SJCRH30 (cell line): ENCODE measurements at regions not wholly inside any gene's neighbourhood (a gene's known extent, or its start where the extent isn't known, plus 50 kb on each side); places are given as distances from the start of the nearest gene placed in this dataset.

Source experiments
- DNase-seq, 2 experiments: peaks; one replicate each; pipeline ENCODE4 v3.0.0-alpha.2; 2015 to 2020
- H3K27ac ChIP-seq: fragments of 250-450 bp; sonication (Bioruptor Pico); 2 replicates; pipeline ENCODE4 v1.5.1; 2020; ENCODE audit warnings: mild to moderate bottlenecking, moderate library complexity
- H3K27me3 ChIP-seq: fragments of 250-450 bp; sonication (Bioruptor Pico); 2 replicates; pipeline ENCODE4 v1.5.1; 2020; ENCODE audit warnings: mild to moderate bottlenecking, moderate library complexity
- H3K36me3 ChIP-seq: fragments of 250-450 bp; sonication (Bioruptor Pico); 2 replicates; pipeline ENCODE4 v1.5.1; 2020; ENCODE audit warnings: mild to moderate bottlenecking, moderate library complexity
- H3K4me1 ChIP-seq: fragments of 250-450 bp; sonication (Bioruptor Pico); 2 replicates; pipeline ENCODE4 v1.5.1; 2020; ENCODE audit warnings: mild to moderate bottlenecking, moderate library complexity
- H3K4me3 ChIP-seq: fragments of 250-450 bp; sonication (Bioruptor Pico); 2 replicates; pipeline ENCODE4 v1.5.1; 2020; ENCODE audit warnings: mild to moderate bottlenecking, moderate library complexity
- H3K9me3 ChIP-seq: fragments of 250-450 bp; sonication (Bioruptor Pico); replicated peaks from 2 replicates; pipeline ENCODE4 v1.5.1; 2020; ENCODE audit warnings: mild to moderate bottlenecking, moderate library complexity

DNA sequence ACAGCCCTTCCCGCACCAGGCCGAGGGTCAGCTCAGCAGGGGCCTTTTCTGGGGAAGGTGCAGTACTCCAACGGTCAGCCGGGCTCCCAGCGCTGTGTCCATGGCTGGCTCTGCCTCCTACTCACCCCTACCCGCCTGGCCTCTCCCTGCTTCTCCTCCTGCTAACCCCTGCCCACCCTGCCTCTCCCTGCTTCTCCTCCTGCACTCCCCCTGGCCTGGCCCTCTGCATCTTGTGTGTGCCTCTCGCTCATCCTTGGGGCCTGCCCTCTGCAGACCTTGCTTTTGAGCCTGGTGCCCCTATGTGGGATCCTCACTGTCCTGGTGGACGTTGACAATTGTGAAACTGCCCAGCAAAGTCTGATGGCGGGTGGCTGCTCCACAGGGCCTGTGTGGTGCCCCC, 274.6 kb upstream of the IRX2 start:
- Histone ChIP-seq H3K36me3 (no peaks in the 10 kb centered on the region), H3K4me1 (no peaks in the 10 kb centered on the region), H3K27me3 (no peaks in the 10 kb centered on the region), H3K4me3 (no peak overlapping the region), H3K9me3 (no peaks in the 10 kb centered on the region), H3K27ac (no peak overlapping the region)
- DNase-seq, result no peak

DNA sequence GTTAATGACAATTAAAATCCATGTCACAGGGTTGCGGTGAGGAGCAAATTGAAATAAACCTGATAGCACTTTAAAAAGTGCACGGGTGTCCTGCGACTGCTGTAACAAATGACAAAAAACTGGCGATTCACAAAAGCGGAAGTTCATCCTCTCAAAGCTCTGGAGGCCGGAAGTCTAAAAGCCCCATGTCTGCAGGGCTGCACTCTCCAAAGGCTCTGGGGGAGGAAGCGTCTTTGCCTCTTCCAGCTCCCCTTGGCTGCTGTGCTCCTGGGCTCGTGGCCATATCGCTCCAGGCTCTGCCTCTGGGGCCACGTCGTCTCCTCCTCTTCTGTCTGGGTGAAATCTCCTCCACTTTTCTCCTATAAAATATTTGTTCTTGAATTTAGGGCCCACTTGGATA, 273.9 kb upstream of the IRX2 start:
- no peaks in the 10 kb centered on the region for H3K27me3 ChIP-seq
- no peak overlapping the region for H3K4me3 ChIP-seq
- no peaks in the 10 kb centered on the region for H3K9me3 ChIP-seq
- no peak overlapping the region for H3K27ac ChIP-seq
- no peaks in the 10 kb centered on the region for H3K4me1 ChIP-seq
- no peaks in the 10 kb centered on the region for H3K36me3 ChIP-seq
- no peak for DNase-seq

DNA sequence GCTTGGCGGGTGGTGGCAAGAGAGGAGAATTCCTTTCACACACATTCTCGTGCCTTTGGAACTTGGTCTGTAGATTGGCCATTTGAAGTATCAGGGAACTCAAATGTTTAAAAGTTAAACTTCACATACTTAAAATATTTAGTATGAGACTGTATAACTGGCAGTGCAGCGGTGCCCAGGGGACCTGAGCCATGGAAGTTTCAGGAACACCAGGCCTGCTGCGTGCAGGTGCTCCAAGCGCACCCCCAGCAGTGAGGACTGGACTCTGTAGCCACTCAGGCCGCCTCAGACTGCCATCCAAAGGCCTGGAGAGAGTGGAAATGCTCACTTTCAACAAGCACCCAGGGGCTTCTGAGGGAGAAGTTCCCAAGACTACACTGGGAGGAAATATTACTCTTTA, 273.5 kb upstream of the IRX2 start:
- Histone ChIP-seq H3K27ac (no peak overlapping the region), H3K4me3 (no peak overlapping the region), H3K27me3 (no peaks in the 10 kb centered on the region), H3K4me1 (no peaks in the 10 kb centered on the region), H3K9me3 (no peaks in the 10 kb centered on the region), H3K36me3 (no peaks in the 10 kb centered on the region)
- DNase-seq, result no peak

DNA sequence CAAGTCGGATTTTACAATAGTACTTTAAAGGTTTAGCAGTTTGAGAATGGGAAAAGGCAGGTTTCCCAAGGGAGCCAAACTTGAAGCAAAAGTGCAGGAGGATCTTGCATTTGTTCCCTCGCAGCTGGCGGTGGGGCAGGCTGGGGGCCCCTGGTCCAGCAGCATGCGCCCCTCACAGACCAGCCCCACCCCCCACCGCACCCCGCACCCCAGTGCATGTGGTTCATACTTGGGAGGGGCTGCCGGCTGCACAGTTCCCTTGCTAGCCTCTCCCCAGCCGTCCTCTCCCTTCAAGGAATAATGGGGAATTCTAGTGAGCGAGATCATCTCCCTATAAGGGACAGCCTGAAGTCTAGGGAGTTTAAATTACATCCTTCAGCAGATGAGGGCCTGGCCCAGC, 273.1 kb upstream of the IRX2 start:
- Histone ChIP-seq H3K27ac (no peak overlapping the region), H3K9me3 (no peaks in the 10 kb centered on the region), H3K36me3 (no peaks in the 10 kb centered on the region), H3K27me3 (no peaks in the 10 kb centered on the region), H3K4me3 (no peak overlapping the region), H3K4me1 (no peaks in the 10 kb centered on the region)
- no peak for DNase-seq

DNA sequence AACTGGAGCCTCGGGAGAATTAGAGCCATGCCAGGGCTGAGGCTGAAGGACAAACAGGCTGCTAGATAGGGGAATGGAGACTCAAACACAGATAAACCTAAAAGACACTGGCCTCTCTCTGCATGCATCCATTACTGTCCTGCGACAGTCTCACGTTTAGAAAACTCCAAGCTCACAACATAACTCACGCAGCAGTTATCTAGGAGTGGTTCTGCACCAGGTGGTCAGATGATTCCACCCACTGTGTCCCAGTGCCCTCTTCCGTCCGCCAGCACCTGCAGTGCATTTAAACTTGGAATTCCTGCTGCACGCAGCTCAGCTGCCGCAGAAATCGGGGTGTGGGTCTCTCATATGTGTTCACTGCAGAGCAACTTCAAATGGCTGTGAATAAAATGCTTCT, 272.6 kb upstream of the IRX2 start:
- Histone ChIP-seq H3K27me3 (no peaks in the 10 kb centered on the region), H3K9me3 (no peaks in the 10 kb centered on the region), H3K36me3 (no peaks in the 10 kb centered on the region), H3K27ac (no peak overlapping the region), H3K4me1 (no peaks in the 10 kb centered on the region), H3K4me3 (no peak overlapping the region)
- DNase-seq, result no peak

DNA sequence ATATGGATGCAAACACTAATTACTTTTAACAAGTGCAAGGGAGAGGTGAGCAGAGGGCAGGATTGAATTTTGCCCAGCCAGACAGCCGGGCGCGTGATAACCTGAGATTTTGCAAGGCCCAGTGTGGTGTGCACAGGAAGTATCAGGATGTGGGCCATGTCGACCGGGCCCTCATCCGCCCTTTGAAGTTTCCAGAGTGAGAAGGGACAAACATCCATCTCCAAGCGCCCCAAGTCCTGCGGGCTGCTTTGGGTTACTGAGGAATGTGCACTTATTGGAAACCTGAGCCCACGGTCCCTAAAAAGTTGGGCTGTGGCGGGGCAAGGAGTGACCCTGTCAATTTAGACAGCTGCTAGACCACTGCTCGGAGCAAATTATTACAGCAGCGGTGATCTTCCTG, 272.2 kb upstream of the IRX2 start:
- H3K27ac ChIP-seq, result no peak overlapping the region
- no peak for DNase-seq
- no peaks in the 10 kb centered on the region for H3K27me3 ChIP-seq
- no peak overlapping the region for H3K4me3 ChIP-seq
- no peaks in the 10 kb centered on the region for H3K9me3 ChIP-seq
- no peaks in the 10 kb centered on the region for H3K36me3 ChIP-seq
- no peaks in the 10 kb centered on the region for H3K4me1 ChIP-seq

DNA sequence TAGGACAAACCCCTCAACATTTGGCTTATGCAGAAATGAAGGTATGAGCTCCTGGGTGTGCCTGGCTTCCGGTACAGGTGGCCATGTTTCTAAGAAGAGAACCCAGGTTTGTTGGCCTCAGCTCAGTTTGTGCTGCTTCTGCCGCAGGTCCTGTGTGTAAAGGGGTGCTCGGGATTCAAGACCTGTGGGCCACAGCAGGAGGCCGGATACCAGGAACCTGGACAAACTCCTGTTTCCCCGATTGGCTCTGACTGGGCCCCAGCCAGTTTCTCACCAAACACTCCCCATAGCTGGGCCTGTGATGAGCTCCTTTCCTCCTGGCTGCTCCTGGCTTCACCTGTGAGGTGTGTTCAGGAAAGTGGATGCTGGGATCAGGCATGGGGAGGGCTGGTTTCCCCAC, 271.2 kb upstream of the IRX2 start:
- H3K9me3 ChIP-seq, result no peaks in the 10 kb centered on the region
- no peak overlapping the region for H3K27ac ChIP-seq
- H3K27me3 ChIP-seq, result no peaks in the 10 kb centered on the region
- H3K4me1 ChIP-seq, result no peaks in the 10 kb centered on the region
- no peak overlapping the region for H3K4me3 ChIP-seq
- no peak for DNase-seq
- H3K36me3 ChIP-seq, result no peaks in the 10 kb centered on the region

DNA sequence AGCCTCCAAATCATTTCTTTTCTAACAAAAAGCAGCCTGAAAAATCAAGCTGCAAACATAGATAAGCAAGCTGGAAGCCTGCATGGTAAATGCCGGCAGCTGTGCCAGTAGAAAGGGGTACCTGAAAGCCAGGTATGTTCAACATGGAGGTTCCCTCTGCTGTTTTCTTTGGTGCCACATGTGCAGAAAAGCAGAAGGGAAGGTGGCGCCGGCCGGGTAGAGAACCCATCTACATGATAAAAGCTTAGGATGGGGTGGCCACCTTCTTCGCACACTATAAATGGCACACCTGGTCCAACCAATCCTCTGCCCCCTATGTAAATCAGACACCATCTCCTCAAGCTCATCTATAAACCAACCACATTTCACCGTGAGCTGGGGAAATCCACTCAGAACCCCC, 268.9 kb upstream of the IRX2 start:
- Histone ChIP-seq H3K4me3 (no peak overlapping the region), H3K27ac (no peak overlapping the region), H3K36me3 (no peaks in the 10 kb centered on the region), H3K9me3 (no peaks in the 10 kb centered on the region), H3K27me3 (no peaks in the 10 kb centered on the region), H3K4me1 (no peaks in the 10 kb centered on the region)
- DNase-seq, result no peak

DNA sequence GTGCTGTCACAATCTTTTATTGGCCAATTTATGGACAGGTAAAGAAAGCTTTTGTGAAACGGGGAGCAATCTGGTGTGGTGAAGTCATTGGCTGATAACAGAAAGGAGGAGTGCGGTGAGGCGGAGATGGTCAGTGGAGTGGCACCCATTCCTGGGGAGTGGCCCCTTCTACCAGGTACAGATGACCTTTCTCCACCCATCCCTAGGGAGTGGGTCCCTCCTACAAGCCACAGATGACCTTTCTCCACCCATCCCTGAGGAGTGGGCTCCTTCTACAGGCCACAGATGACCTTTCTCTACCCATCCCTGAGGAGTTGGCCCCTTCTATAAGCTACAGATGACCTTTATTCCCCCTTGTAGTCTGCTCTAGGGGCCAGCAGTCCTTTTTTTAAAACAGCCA, 267.6 kb upstream of the IRX2 start:
- H3K27ac ChIP-seq, result no peak overlapping the region
- no peaks in the 10 kb centered on the region for H3K9me3 ChIP-seq
- no peaks in the 10 kb centered on the region for H3K36me3 ChIP-seq
- no peaks in the 10 kb centered on the region for H3K4me1 ChIP-seq
- no peaks in the 10 kb centered on the region for H3K27me3 ChIP-seq
- H3K4me3 ChIP-seq, result no peak overlapping the region
- no peak for DNase-seq

DNA sequence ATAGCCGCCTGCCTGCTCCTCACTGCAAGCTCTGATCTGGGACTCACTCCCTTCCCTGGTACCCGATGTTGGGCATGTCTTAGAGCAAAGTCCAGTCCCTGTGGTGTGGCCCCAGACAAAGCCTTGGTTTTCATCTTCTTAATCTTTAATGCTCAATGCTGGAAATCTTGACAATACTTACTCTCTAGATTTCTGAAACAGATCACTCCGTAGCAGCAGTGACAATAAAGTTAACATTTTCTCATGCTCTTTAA, 260.2 kb upstream of the IRX2 start:
- no peaks in the 10 kb centered on the region for H3K4me1 ChIP-seq
- no peak overlapping the region for H3K4me3 ChIP-seq
- no peaks in the 10 kb centered on the region for H3K27me3 ChIP-seq
- no peaks in the 10 kb centered on the region for H3K9me3 ChIP-seq
- no peaks in the 10 kb centered on the region for H3K36me3 ChIP-seq
- DNase-seq, result no peak
- H3K27ac ChIP-seq, result no peak overlapping the region

DNA sequence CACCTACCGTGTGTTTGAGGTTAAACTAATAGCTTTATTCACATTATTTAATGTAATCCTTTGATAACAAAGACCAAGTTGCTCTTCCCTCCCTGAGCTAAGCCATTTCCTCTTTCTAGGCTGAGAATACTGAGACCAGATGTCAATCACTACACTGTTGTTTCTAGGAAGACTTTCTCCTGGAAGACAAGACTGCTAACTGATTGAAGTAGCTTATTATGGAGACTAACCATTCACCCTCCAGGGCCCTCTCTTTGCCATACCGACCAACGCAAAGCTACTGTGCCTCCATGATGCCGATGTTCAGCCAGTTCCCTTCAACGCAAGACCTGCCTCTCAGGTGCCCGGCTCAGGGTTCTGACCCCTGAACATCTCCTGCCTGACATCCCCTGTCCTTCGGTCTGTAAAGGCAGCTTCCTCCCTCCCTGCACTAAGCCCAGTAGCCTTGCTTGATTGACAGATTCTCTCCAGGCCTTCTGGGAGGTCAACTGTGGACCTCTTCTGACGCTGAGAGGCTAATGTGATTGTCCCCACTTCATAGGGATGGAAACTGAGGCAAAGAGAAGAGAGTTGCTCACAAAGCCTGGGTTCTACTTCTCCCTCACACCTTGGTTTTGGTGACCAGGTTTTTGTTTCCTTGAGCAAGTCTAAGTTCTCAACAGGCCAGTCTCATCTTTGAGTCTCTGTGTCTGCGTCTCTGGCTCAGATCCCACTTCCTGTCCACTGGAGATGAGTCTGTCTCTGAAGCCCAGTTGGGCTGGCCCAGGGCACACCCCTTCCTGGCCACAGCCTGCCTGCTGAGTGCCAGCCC, 259.7 kb upstream of the IRX2 start:
- Histone ChIP-seq H3K9me3 (no peaks in the 10 kb centered on the region), H3K36me3 (no peaks in the 10 kb centered on the region), H3K27me3 (no peaks in the 10 kb centered on the region), H3K27ac (no peak overlapping the region), H3K4me1 (no peaks in the 10 kb centered on the region), H3K4me3 (no peak overlapping the region)
- no peak for DNase-seq

DNA sequence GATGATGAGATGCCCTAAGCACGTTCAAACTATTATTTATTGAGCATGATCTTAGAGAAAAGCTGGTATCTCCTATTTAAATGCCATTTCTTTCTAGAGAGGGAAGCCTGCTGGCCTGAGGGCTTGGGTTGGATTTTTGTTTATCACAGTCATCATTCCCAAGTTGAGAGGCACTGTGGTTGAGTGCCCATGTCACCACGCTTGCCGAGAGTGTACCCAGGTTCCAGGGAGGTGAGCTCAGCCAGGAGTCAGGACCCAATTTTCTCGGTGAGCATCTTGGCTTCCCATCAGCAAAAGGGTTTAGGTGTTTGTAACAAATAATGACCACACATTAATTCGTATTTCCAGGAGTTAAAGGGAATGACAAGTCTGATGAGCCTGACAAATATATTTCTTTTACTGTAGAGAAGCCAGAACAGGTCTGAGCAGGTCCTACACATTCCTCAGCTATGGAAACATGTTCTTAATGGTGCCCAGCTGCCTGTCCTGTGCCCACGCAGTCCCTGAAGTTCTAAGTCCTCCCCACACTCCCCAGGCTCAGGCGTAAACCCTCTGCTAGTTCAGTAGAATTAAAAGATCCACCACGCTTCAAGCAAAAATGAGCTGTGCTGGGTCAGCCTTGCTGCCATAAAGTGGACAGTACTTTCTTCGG, 258.9 kb upstream of the IRX2 start:
- Histone ChIP-seq H3K27ac (no peak overlapping the region), H3K4me3 (no peak overlapping the region), H3K27me3 (no peaks in the 10 kb centered on the region), H3K9me3 (no peaks in the 10 kb centered on the region), H3K36me3 (no peaks in the 10 kb centered on the region), H3K4me1 (no peaks in the 10 kb centered on the region)
- DNase-seq, result no peak

DNA sequence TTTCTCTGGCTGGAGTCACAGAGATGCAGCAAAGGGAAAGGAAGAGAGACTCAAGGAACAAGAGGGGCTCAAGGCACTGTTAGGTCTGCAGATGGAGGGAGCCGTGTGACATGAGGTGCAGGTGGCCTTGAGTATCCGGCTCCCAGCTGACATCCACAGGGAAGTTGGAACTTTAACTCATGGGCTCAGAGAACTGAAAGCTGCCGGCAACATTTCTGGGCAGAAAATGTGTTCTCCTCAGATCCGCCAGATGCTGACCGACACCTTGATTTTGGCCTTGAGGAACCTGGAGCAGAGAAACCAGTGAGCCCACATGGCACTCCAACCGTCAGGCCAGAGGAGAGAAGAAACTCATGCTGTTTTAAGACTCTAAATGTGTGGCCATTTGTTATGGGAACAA, 258.1 kb upstream of the IRX2 start:
- DNase-seq, result no peak
- H3K4me3 ChIP-seq, result no peak overlapping the region
- H3K36me3 ChIP-seq, result no peaks in the 10 kb centered on the region
- no peaks in the 10 kb centered on the region for H3K4me1 ChIP-seq
- H3K9me3 ChIP-seq, result no peaks in the 10 kb centered on the region
- no peaks in the 10 kb centered on the region for H3K27me3 ChIP-seq
- no peak overlapping the region for H3K27ac ChIP-seq

DNA sequence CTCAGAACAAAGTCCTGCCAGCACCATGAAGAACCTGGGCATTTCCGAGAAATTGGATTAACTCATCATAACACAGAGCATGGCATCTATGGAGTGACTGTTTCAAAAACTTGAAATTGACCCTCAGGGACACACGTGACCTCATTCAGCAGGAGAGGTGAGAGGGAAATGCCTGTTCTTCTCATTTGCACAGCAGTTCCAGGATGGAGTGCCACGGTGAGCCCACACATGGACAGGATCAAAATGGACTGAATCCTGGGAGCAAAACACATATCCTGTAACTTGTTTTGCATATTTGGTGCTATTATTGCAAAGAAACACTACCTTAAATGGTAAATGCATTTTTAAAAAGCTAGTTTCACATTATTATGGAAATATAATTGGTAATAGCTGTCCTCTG, 256.1 kb upstream of the IRX2 start:
- no peak for DNase-seq
- H3K9me3 ChIP-seq, result no peaks in the 10 kb centered on the region
- no peaks in the 10 kb centered on the region for H3K27me3 ChIP-seq
- H3K4me1 ChIP-seq, result no peaks in the 10 kb centered on the region
- H3K36me3 ChIP-seq, result no peaks in the 10 kb centered on the region
- H3K27ac ChIP-seq, result no peak overlapping the region
- H3K4me3 ChIP-seq, result no peak overlapping the region

DNA sequence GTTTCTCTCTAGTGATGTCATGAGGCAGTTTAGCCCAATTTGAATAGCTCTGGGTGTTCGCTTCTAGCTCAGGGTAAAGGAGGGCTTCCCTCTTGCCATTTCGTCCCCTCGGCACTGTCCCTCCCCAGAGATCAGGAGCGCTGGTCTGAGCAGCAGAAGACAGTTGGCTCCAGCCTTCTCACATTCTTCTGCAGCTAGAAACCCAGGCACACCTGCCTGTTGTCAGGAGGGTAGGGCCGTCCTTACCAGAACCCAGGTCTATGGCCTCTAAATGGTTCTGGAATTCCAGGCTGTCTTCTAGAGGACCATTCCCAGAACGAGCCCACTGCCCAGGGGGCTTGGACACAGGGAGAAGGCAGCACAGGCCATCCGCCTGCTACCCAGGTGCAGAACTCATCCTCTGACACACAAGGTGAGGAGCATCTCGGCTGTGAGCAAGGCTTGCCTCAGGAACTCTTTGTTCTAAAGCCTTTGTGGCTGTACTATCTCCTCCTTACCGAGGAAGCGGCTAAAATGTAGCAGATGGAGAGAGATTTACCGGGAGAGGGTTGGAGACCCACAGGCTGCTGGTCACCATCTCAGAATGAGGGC, 255.6 kb upstream of the IRX2 start:
- Histone ChIP-seq H3K27me3 (no peaks in the 10 kb centered on the region), H3K27ac (no peak overlapping the region), H3K4me3 (no peak overlapping the region), H3K9me3 (no peaks in the 10 kb centered on the region), H3K36me3 (no peaks in the 10 kb centered on the region), H3K4me1 (no peaks in the 10 kb centered on the region)
- no peak for DNase-seq

DNA sequence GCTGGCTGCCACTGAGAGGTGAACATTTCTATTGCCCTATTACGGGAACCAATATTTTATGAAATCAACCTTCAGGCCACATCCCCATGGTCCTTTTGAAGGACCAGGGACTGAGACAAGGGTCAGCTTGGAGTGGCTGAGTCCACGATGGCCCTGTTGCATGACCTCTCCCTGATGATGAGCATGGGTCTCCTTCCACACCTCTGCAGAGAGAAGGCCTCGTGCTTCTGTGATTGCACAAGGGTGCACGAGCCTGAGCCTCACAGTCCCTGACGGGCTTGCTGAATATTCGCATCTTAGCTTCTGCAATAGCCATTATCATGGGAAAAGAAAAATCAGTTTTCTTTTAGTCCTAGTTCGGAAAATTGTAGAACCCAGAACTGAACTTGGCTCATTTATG, 255.0 kb upstream of the IRX2 start:
- no peak for DNase-seq
- Histone ChIP-seq H3K36me3 (no peaks in the 10 kb centered on the region), H3K9me3 (no peaks in the 10 kb centered on the region), H3K4me3 (no peak overlapping the region), H3K27ac (no peak overlapping the region), H3K4me1 (no peaks in the 10 kb centered on the region), H3K27me3 (no peaks in the 10 kb centered on the region)
